ENCODE measurements at regions not wholly inside any gene's neighbourhood (a gene's known extent, or its start where the extent isn't known, plus 50 kb on each side); places are given as distances from the start of the nearest gene placed in this dataset.

DNA sequence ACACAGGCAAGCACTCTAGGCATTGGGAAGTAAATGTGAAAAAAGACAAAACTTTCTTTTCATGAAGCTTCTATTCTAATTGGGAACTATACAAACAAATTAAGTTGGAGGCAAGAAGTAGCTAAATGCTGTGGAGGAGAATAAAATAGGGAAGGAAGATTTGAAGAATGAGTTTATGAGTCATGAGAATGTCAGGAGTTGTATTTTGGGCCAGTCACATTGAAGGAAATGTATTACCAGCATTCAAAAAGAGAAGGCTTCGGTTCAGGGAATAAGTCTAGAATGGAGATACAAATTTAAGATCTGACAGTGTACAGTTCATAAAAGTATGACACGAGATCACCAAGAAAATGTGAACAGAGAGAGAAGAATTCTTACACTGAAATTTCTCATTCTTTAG lies 666.5 kb downstream of the ADCYAP1 start:
- DNase-seq (no peak), ATAC-seq (no peak)
- intact Hi-C loops (cut with DNase I): no loop called here
- Histone ChIP-seq H3K4me3 (no peak overlapping the region), H3K9me3 (no peaks in the 10 kb centered on the region), H3K36me3 (no peaks in the 10 kb centered on the region), H3K4me1 (no peaks in the 10 kb centered on the region), H3K27ac (no peak overlapping the region), H3K27me3 (ENCODE audit: low read depth) (no peaks in the 10 kb centered on the region)
- TF ChIP-seq, protein P1, sequence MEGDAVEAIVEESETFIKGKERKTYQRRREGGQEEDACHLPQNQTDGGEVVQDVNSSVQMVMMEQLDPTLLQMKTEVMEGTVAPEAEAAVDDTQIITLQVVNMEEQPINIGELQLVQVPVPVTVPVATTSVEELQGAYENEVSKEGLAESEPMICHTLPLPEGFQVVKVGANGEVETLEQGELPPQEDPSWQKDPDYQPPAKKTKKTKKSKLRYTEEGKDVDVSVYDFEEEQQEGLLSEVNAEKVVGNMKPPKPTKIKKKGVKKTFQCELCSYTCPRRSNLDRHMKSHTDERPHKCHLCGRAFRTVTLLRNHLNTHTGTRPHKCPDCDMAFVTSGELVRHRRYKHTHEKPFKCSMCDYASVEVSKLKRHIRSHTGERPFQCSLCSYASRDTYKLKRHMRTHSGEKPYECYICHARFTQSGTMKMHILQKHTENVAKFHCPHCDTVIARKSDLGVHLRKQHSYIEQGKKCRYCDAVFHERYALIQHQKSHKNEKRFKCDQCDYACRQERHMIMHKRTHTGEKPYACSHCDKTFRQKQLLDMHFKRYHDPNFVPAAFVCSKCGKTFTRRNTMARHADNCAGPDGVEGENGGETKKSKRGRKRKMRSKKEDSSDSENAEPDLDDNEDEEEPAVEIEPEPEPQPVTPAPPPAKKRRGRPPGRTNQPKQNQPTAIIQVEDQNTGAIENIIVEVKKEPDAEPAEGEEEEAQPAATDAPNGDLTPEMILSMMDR (IDR thresholded peaks at IDR 0.05): no peak

DNA sequence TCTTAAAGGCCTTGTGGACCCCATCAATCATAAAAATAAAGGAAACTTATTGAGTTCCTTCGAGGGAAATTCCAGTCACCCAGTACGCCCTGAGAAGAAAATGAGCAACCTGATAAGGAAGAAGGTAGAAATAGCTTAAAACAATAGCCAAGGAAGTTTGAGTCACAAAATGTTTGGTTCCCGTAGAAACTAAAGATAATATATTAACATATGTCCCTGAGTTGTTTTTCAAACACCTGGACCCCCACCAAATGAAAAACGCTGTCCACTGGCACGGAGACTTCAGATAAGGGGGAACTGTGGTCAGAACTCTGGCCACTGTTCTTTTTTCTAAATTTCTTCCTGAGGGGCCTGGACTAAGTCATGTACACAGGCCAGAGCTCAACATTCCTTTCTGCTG lies 669.1 kb downstream of the ADCYAP1 start:
- DNase-seq (no peak), ATAC-seq (no peak)
- TF ChIP-seq, protein P1 (IDR thresholded peaks at IDR 0.05): no peak

DNA sequence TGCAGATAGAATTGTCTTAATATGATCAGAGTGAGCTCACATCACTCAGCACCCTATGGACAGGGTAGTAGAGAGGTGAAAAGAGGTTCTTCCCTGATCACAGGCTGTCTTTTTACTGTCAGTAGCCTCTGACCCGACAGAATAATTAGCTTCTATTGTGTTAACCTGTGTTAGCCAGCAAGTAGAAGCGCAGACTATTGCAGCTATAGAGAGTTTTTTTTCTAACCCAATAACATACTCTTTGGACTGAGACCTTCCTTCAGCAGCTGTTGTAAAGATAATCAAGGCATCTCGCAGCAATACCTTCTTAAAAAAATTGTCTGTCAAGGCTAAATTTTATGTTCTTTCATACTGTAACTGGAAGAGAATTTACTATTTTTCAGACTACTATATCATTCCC lies 670.4 kb downstream of the ADCYAP1 start:
- intact Hi-C loops (cut with DNase I): no loop called here
- H3K27ac ChIP-seq: no peak overlapping the region
- TF ChIP-seq, protein P1 (IDR thresholded peaks at IDR 0.05): no peak

More for the DNA sequence above, 669.1 kb downstream of the ADCYAP1 start:
- Histone ChIP-seq H3K27me3 (ENCODE audit: low read depth) (no peaks in the 10 kb centered on the region), H3K36me3 (no peaks in the 10 kb centered on the region), H3K4me1 (no peaks in the 10 kb centered on the region), H3K9me3 (no peaks in the 10 kb centered on the region), H3K27ac (no peak overlapping the region), H3K4me3 (no peak overlapping the region)
- intact Hi-C loops (cut with DNase I): no loop called here

DNA sequence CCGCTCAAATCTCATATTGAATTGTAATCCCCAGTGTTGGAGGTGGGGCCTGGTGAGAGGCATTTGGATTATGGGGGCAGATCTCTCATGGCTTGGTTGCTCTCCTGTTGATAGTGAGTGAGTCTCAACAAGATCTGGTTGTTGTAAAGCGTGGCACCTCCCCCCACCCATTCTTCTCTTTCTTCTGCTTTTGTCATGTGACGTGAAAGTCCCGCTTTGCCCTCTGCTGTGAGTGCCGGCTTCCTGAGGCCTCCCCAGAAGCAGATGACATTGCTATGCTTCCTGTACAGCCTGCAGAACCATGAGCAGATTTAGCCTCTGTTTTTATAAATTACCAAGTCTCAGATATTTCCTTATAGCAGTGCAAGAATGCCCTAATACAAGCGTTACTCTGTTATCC lies 673.8 kb downstream of the ADCYAP1 start:
- no peaks in the 10 kb centered on the region for H3K4me1 ChIP-seq
- no peak overlapping the region for H3K27ac ChIP-seq
- no peaks in the 10 kb centered on the region for H3K36me3 ChIP-seq
- no peak overlapping the region for H3K4me3 ChIP-seq
- ATAC-seq (no peak), DNase-seq (no peak)
- intact Hi-C loops (cut with DNase I): no loop called here
- no peaks in the 10 kb centered on the region for H3K9me3 ChIP-seq
- no peaks in the 10 kb centered on the region for H3K27me3 ChIP-seq (ENCODE audit: low read depth)
- TF ChIP-seq, protein P1 (IDR thresholded peaks at IDR 0.05): no peak

More for the DNA sequence above, 670.4 kb downstream of the ADCYAP1 start:
- no peak for ATAC-seq
- Histone ChIP-seq H3K4me3 (no peak overlapping the region), H3K4me1 (no peaks in the 10 kb centered on the region), H3K27me3 (ENCODE audit: low read depth) (no peaks in the 10 kb centered on the region), H3K36me3 (no peaks in the 10 kb centered on the region), H3K9me3 (no peaks in the 10 kb centered on the region)
- DNase-seq: no peak

DNA sequence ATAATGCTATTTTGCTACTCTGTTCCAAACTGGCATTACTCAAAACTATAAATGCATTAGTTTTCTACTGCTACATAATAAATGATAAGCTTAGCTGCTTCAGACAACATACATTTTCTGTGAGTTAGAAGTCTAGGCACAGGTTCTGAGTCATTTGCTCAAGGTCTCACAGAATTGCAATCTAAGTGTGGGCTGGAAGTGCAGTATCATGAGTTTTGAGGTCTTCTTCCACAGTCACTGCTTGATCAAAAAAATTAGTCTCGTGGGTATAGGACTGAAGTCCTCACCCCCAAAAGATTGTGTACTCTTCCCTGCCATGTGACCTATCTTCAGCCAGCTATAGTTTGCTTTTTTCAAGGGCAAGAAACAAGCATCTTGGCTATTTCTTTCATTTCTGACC lies 676.9 kb downstream of the ADCYAP1 start:
- DNase-seq (no peak), ATAC-seq (no peak)
- H3K27me3 ChIP-seq (ENCODE audit: low read depth): no peaks in the 10 kb centered on the region
- no peak overlapping the region for H3K27ac ChIP-seq
- H3K9me3 ChIP-seq: no peaks in the 10 kb centered on the region
- TF ChIP-seq, protein P1 (IDR thresholded peaks at IDR 0.05): no peak
- no peaks in the 10 kb centered on the region for H3K36me3 ChIP-seq
- no peak overlapping the region for H3K4me3 ChIP-seq
- H3K4me1 ChIP-seq: peaks cover 3% of the 10 kb centered on the region
- intact Hi-C loops (cut with DNase I): loop anchor here (10.0 kb wide), 1 partner anchor 83 kb away; no protein-coding TSS in a partner anchor
